ENCODE measurements at regions not wholly inside any gene's neighbourhood (a gene's known extent, or its start where the extent isn't known, plus 50 kb on each side); places are given as distances from the start of the nearest gene placed in this dataset.

GRCh38 chr6:23951691-23952090 is 174.3 kb upstream of the NRSN1 start:
- H3K27me3 ChIP-seq (ENCODE audit: low read depth, low read length): no peaks in the 10 kb centered on the region
- TF ChIP-seq EZH2phosphoT487 (IDR thresholded peaks at IDR 0.05; ENCODE audit: low read depth): no peak
- TF ChIP-seq CTCF (IDR thresholded peaks at IDR 0.05; ENCODE audit: low read depth, low read length): no peak
- H3K9ac ChIP-seq (ENCODE audit: low read length): no peak overlapping the region

GRCh38 chr6:23952245-23952644 is 173.8 kb upstream of the NRSN1 start:
- Histone ChIP-seq H3K4me3 (ENCODE audit: low read length) (no peak overlapping the region), H3K79me2 (ENCODE audit: low read length) (no peaks in the 10 kb centered on the region), H3K9ac (ENCODE audit: low read length) (no peak overlapping the region), H3K27me3 (ENCODE audit: low read depth, low read length) (no peaks in the 10 kb centered on the region), H3K27ac (ENCODE audit: low read length) (no peak overlapping the region), H3K36me3 (replicated peaks; ENCODE audit: low read depth, low read length) (no peaks in the 10 kb centered on the region), H2AFZ (ENCODE audit: low read depth, low read length) (no peak overlapping the region), H4K20me1 (ENCODE audit: insufficient read depth, low read length) (no peaks in the 10 kb centered on the region), H3K4me1 (ENCODE audit: low read length) (peaks cover 11% of the 10 kb centered on the region), H3K4me2 (ENCODE audit: low read length) (no peak overlapping the region), H3K9me3 (ENCODE audit: insufficient read depth, low read length) (no peaks in the 10 kb centered on the region)
- TF ChIP-seq EZH2phosphoT487 (IDR thresholded peaks at IDR 0.05; ENCODE audit: low read depth) (no peak), CTCF (IDR thresholded peaks at IDR 0.05; ENCODE audit: low read depth, low read length) (no peak)

More at GRCh38 chr6:23951691-23952090, 174.3 kb upstream of the NRSN1 start:
- Histone ChIP-seq H3K79me2 (ENCODE audit: low read length) (no peaks in the 10 kb centered on the region), H3K4me1 (ENCODE audit: low read length) (peaks cover 11% of the 10 kb centered on the region), H3K27ac (ENCODE audit: low read length) (no peak overlapping the region), H3K4me3 (ENCODE audit: low read length) (no peak overlapping the region), H2AFZ (ENCODE audit: low read depth, low read length) (no peak overlapping the region), H3K4me2 (ENCODE audit: low read length) (no peak overlapping the region), H3K9me3 (ENCODE audit: insufficient read depth, low read length) (no peaks in the 10 kb centered on the region), H4K20me1 (ENCODE audit: insufficient read depth, low read length) (no peaks in the 10 kb centered on the region), H3K36me3 (replicated peaks; ENCODE audit: low read depth, low read length) (no peaks in the 10 kb centered on the region)

- H3K4me1 ChIP-seq (ENCODE audit: low read length): peaks cover 11% of the 10 kb centered on the region
- no peaks in the 10 kb centered on the region for H3K36me3 ChIP-seq (replicated peaks; ENCODE audit: low read depth, low read length)
- H3K9me3 ChIP-seq (ENCODE audit: insufficient read depth, low read length): no peaks in the 10 kb centered on the region
- no peak overlapping the region for H3K4me3 ChIP-seq (ENCODE audit: low read length)
- peak overlapping the region; percentile 36; the same call in 1 of the 2 replicates for H3K4me2 ChIP-seq (ENCODE audit: low read length)
- no peaks in the 10 kb centered on the region for H4K20me1 ChIP-seq (ENCODE audit: insufficient read depth, low read length)
- no peaks in the 10 kb centered on the region for H3K79me2 ChIP-seq (ENCODE audit: low read length)
- no peak overlapping the region for H3K27ac ChIP-seq (ENCODE audit: low read length)
- H3K9ac ChIP-seq (ENCODE audit: low read length): no peak overlapping the region
- no peaks in the 10 kb centered on the region for H3K27me3 ChIP-seq (ENCODE audit: low read depth, low read length)
- TF ChIP-seq EZH2phosphoT487 (IDR thresholded peaks at IDR 0.05; ENCODE audit: low read depth) (no peak), CTCF (IDR thresholded peaks at IDR 0.05; ENCODE audit: low read depth, low read length) (no peak)
- peak overlapping the region; percentile 52; the same call in 1 of the 2 replicates for H2AFZ ChIP-seq (ENCODE audit: low read depth, low read length)
These were observed 172.0 kb upstream of the NRSN1 start for GRCh38 chr6:23953976-23954375.

GRCh38 chr6:23957017-23957416 is 169.0 kb upstream of the NRSN1 start:
- Histone ChIP-seq H3K36me3 (replicated peaks; ENCODE audit: low read depth, low read length) (no peaks in the 10 kb centered on the region), H3K4me2 (ENCODE audit: low read length) (no peak overlapping the region), H3K27me3 (ENCODE audit: low read depth, low read length) (no peaks in the 10 kb centered on the region), H3K9me3 (ENCODE audit: insufficient read depth, low read length) (no peaks in the 10 kb centered on the region), H3K9ac (ENCODE audit: low read length) (no peak overlapping the region), H3K4me1 (ENCODE audit: low read length) (peaks cover 11% of the 10 kb centered on the region), H3K79me2 (ENCODE audit: low read length) (no peaks in the 10 kb centered on the region), H4K20me1 (ENCODE audit: insufficient read depth, low read length) (no peaks in the 10 kb centered on the region), H3K4me3 (ENCODE audit: low read length) (no peak overlapping the region), H3K27ac (ENCODE audit: low read length) (no peak overlapping the region), H2AFZ (ENCODE audit: low read depth, low read length) (no peak overlapping the region)
- TF ChIP-seq EZH2phosphoT487 (IDR thresholded peaks at IDR 0.05; ENCODE audit: low read depth) (no peak), CTCF (IDR thresholded peaks at IDR 0.05; ENCODE audit: low read depth, low read length) (no peak)

All from OCI-LY3 (cell line).